ENCODE measurements at regions not wholly inside any gene's neighbourhood (a gene's known extent, or its start where the extent isn't known, plus 50 kb on each side); places are given as distances from the start of the nearest gene placed in this dataset.

DNA sequence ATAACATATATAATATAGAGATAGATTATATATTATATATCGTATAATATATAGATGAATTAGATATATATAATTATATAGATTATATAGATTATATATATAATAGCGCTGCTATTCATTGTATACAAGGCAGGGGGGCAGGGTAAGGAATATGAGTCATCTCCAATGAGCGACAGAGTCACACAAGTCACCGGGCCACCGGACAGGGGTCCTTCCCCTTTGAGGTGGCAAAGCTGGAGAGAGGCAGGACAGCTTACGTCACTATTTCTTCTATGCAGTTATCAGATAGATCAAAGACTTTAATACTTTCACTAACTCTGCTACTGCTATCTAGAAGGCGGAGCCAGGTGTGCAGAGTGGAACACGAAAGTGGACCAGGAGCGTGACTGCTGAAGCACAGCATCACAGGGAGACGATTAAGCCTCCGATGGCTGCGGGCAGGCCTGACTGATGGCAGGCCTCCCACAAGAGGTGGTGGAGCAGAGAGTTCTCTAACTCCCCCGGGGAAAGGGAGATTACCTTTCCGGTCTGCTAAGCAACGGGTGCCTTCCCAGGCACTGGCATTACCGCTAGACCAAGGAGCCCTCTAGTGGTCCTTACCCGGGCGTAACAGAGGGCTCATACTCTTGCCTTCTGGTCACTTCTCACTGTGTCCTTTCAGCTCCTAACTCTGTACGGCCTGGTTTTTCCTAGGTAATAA is 2154.7 kb downstream of the MRPL39 start:
- in situ Hi-C loops (cut with HindIII; ENCODE audit: low sequenced_read_pairs), result no loop called here

DNA sequence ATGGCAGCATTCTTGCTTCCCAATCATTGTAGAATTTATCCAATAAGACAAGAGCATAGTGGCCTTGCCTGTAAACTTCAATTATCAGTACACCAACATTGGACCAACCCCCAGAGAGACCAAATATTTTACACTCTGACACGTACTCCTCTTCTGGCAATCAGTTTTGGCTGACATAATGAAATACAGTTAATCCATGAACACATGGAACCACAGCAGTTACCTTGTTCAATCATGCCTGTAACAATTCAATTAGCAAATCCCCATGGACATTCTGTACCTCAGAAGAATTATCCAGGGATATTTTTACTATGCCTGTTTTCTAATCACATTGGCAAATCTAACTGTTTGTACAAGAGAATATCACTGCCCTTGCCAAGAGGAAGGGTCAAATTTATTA is 2162.0 kb downstream of the MRPL39 start:
- in situ Hi-C loops (cut with HindIII; ENCODE audit: low sequenced_read_pairs), result no loop called here

DNA sequence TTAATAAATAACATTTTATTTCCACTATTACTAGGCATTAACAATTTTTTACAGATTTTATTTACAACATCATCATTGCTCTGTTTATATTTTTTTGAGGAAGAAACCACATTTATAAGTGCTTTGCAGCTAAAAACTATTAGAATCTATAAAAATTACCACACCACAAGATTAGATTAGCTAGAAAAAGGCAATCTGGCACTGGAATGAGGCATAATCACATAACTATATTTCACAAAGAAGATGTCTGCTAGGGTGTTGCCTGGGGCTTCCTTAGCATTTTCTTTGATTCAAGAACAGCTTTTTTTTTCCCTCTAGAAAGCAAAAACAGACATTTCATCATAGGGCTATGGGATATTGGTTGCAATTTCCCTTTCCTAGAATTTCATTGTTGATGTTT is 2169.2 kb downstream of the MRPL39 start:
- in situ Hi-C loops (cut with HindIII; ENCODE audit: low sequenced_read_pairs), result no loop called here

DNA sequence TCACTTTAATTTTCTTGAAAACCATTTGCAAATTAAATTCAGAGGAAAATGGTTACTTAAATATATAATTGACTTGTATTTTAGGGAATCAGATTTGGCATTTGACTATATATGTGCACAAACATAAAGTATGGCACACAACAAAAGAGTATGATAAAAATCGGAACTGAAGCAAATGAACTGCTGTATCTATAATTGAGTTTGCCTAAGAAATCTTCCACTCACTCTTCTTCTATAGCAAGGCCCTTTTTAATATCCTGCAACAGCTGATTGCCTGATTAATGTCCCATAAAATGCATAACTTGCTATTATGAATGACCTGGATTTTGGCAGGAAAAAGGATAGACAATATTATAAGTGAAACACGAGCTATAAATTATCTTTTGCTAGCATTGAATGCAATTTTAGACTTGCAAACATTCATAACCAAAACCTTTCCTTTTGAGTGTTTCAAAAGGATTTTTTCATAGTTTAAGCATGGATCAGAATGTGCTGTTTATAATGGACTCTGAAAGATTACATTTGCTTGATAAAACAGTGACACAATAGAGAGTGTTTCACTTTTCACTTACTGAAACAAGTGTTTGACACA is 2204.3 kb downstream of the MRPL39 start:
- in situ Hi-C loops (cut with HindIII; ENCODE audit: low sequenced_read_pairs), result no loop called here

DNA sequence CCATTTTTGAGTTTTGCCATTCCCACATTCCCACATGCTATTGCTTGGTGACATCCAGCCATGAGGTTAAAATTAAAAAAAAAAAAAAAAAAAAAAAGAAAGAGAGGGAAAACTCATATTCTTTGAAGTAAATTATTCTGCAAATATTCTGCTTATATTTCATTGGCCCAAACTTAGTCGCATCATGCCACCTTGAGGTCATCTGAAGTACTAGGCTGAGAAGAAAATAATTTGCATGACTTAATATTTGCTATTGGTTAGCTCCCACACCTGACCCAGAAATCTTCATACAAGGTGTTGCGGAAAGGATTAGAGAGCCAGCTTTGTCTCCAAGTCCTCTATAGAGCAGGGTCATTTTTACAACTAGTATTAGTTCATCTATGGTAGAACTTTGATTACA is 2206.0 kb downstream of the MRPL39 start:
- in situ Hi-C loops (cut with HindIII; ENCODE audit: low sequenced_read_pairs), result no loop called here

DNA sequence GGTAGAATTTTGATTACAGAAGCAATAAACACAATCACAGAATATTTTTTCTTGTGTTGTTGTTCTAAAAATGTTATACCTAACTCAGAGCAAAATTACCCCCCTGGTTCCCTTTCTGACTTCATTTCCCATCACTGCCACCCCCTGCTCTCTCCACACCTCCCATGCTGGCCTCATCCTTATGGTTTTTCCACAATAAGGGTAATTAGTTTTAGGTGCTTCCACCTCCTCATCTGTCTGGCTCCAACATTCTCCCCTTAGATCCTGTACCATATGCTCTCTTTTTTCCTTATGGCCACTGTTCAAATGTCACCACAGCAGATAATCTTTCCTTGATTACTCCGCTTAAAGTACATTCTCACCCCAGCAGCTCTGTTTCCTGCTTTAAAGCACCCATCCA is 2208.6 kb downstream of the MRPL39 start:
- in situ Hi-C loops (cut with HindIII; ENCODE audit: low sequenced_read_pairs), result no loop called here

DNA sequence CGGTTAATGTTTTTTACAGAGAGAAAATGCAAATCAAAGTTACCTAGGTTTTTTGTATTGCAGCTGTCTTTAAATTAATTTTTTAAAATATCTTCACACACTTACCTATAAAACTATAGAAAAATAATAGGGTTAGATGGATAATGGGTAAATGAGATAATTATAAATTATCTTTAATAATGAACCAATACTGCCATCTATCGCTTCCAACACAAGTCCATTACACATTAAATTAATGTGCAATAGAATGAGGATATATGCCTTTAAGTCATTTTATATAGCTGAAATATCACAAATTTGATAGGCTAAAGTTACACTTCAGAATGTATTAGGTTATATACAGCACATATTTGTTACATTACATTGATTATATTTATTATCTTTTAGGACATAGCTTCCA is 2212.8 kb downstream of the MRPL39 start:
- in situ Hi-C loops (cut with HindIII; ENCODE audit: low sequenced_read_pairs), result no loop called here

DNA sequence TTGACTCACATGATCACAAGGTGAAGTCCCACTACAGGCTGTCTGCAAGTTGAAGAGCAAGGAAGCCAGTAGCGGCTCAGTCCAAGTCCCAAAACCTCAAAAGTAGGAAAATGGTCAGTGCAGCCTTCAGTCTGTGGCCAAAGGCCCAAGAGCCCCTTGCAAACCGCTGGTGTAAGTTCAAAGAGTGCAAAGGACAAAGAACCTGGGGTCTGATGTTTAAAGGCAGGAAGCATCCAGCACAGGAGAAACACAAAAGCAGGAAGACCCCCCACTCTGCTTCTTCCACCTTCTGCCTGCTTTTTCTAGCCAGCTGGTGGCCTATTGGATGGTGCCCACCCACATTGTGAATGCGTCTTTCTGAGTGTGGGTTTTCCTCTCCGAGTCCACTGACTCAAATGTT is 2222.6 kb downstream of the MRPL39 start:
- in situ Hi-C loops (cut with HindIII; ENCODE audit: low sequenced_read_pairs), result no loop called here

DNA sequence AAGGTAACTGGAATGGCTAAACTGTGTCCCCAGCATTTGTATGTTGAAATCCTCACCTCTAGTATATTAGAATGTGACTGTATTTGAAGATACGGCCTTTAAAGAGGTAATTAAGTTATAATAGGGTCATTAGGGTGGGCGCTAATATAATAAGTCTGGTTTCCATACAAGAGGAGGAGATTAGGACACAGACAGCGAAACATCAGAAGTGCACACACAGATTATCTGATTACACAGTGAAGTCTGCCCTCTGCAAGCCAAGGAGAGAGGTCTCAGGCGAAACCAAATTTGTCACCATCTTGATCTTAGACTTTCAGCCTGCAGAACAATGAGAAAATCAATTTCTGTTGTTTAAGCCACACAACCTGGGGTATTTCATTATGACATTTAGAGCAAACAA is 2233.1 kb downstream of the MRPL39 start:
- in situ Hi-C loops (cut with HindIII; ENCODE audit: low sequenced_read_pairs), result no loop called here

DNA sequence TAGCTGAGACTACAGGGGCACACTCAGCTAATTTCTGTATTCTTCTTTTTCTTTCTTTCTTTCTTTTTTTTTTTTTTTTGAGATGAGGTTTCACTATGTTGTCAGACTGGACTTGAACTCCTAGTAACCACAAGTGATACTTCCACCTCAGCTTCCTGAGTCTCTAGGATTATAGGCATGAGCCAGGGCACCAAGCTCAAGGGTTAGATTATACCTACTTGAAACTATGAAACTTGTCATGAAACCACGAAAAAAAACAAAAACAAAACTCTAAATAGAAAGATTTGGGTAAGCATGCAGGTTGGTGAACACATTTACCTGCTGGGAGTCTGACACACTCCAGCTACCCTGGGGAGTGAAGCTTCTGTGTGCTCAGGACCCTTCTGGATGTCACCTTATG is 2250.4 kb downstream of the MRPL39 start:
- in situ Hi-C loops (cut with HindIII; ENCODE audit: low sequenced_read_pairs), result no loop called here

DNA sequence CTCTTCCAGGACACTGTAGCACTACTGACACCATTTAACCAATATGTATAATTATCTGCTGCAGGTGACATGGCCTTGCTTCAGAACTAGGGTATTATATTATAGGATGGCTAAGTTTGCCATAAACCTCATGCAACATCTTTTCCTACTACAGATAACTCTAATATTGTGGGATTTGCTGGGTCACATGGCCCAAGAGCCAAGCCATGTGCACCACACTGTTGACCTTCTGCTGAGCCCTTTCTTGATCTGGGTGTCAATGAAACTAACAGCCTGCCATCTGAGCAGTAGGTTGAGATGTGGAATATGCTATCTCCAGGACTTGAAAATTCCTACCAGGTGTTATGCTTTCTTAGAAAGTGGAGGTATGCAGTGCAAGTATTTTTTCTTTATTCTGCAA is 2291.1 kb downstream of the MRPL39 start:
- in situ Hi-C loops (cut with HindIII; ENCODE audit: low sequenced_read_pairs), result no loop called here

DNA sequence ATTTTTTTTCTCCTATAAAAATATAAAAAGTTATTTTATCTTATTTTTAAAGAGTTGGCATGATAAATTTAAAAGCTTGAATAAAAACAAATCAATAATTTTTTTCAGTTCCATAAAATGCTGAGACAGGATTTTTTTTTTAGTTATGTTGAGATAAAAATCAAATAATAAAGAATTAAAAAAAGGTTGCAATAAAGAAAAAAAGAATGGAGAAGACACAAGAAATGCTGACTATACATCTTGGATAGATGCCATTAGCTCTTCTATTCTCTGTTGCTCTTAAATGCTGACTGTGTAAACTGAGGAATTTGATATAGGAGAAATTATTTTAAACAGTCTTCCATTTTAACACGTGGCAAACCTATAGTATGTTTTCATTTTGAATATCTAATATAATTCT is 2298.5 kb downstream of the MRPL39 start:
- in situ Hi-C loops (cut with HindIII; ENCODE audit: low sequenced_read_pairs), result no loop called here

DNA sequence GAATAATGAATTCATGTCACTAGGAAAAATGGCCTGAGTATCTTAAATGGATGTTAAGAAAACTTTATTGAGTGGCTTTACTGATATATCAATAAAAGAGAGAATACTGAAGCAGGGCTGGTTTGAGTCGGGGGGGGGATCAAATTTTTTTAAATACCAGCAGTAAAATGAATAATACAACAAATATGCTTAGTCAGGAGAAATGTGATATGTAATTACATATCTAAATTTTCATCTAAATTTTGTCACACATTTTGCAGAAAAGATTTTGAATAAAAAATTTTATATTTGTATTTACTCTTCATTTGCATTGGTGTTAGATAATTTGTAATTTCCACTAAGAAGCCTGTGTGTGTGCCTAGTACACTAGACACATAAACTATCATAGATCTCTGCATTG is 2300.2 kb downstream of the MRPL39 start:
- in situ Hi-C loops (cut with HindIII; ENCODE audit: low sequenced_read_pairs), result no loop called here

DNA sequence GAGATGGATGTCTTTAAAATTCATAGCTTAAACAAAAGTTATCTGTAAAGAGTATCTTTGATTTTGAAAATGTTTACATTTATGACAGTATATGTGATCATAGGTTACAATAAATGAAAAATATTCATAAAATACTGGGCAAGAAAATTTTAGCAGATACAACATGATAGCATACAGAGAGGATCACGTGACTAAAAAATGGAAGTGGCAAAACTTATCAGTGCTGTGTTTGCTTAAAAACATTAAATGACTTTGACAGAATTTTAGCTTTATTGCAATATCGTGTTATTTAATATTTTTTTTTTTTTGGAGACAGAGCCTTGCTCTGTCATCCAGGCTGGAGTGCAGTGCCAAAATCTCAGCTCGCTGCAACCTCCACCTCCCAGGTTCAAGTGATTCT is 2294.1 kb downstream of the NCAM2 start:
- in situ Hi-C loops (cut with HindIII; ENCODE audit: low sequenced_read_pairs), result no loop called here

DNA sequence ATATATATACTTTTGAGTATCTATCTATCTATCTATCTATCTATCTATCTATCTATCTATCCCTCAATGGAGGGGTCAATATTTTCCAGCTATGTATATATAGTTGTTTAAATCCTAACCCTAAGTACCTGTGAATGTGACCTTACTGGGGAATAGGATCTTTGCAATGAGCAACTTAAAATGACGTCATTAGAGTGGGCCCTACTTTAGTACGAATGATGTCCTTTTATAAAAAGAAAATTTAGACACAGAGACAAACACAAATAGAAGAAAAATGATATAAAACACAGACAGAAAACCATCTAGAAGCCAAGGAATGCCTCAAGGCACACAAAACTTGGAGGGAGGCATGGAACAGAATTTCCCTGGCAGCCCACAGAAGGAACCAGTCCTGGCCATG is 2283.7 kb downstream of the NCAM2 start:
- in situ Hi-C loops (cut with HindIII; ENCODE audit: low sequenced_read_pairs), result no loop called here

DNA sequence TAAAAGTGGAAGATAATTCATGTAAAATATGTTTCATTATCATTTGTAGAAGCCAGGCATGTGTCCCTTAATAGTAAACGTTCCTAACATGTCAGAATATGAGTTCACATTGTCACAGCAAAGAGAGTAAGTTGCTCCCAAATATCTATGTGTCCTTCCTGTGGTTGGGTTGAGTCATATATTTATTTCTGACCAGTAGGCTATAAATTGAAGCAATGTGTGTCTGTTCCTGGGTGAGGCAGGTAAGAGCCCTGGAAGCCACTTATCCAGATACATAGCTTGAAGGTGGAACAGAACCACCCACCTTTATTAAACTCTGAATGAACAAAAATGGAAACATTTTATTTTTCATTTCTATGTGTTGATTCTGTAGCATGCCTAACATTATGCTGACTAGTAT is 2251.6 kb downstream of the NCAM2 start:
- in situ Hi-C loops (cut with HindIII; ENCODE audit: low sequenced_read_pairs), result no loop called here

DNA sequence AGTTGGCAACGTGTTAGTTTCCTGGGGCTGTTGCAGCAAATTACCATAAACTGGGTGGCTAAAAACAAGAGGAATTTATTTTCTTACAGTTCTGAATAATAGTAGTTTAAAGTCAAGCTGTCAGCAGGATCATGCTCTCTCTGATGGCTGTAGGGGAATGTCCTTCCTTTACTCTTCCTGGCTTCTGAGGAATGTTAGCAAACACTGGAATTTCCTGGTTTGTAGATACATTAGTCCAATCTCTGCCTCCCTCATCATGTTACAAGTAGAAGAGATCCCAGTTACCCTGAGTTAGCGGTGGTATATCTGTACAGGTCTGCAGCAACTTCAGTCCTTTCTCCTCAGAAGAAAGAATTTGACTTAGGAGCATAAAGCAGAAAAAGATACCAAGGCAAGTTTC is 2249.1 kb downstream of the NCAM2 start:
- in situ Hi-C loops (cut with HindIII; ENCODE audit: low sequenced_read_pairs), result no loop called here

DNA sequence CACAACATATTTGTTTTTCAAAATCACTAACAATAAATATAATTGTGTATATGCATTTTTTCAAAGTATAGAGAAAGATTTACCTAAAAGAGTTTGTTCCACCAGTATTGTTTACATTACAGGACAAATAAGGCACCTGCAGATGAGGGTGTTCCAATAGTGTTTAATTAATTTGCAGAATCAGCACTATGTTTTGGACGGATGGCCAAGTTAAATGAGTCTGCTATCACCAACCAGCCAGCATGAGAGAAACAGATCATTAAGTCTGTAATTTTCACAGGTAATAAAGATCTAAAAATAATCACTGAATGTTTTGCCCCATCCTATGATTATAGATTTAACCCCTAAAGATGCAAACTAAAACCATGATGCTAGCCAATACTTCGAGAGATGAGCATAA is 2247.0 kb downstream of the NCAM2 start:
- in situ Hi-C loops (cut with HindIII; ENCODE audit: low sequenced_read_pairs), result no loop called here

DNA sequence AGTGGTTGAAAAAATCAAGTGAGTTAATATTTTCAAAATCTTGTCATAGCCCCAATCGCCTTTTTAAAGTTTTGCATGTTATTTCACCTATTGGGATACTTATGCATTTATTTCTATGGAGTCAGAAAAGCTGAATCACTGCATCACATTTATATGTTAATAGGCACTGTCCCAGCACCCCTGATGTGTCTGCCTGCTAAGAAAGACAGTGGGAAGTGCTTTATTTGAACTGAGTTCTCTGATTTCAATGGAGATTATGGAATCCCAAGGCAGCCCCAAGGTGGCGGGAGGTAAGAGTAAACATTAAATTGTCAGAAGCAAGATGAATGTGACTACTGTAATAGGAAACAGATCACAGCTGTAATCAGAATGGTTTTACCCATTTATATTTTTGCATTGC is 2225.7 kb downstream of the NCAM2 start:
- in situ Hi-C loops (cut with HindIII; ENCODE audit: low sequenced_read_pairs), result no loop called here

DNA sequence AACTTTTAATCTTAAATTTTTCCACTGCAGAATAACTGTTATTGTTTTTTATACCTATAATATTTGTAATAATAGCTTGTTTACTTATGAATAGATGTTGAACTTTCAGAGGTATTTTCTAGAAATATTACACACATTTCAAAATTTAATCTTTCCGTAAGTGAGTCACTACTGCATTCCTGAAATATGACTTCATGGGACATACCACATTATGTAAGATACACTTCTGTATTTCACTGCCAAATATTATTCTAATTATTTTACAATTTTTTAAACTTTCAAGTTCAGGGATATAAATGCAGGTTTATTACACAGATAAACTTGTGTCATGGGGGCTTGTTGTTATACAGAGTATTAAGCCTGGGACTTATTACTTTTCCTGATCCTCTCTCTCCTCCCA is 2220.5 kb downstream of the NCAM2 start:
- in situ Hi-C loops (cut with HindIII; ENCODE audit: low sequenced_read_pairs), result no loop called here

DNA sequence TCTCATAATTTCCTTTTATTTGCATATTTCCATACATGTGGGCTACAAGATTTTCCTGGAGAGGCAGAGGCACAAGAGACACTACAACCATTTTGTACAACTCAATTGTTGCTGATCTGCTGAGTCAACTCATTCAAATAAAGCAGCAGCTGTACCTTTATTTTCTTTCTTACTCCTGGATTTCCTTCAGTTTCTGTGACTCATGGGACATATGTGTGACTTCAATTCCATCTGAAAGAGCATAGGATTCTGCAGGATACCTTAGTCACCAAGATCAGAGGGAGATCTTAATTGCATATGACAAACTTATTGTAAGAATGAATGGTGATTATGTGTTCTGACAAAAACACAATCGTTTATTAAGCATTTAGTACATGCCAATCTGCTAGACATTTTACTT is 2219.4 kb downstream of the NCAM2 start:
- in situ Hi-C loops (cut with HindIII; ENCODE audit: low sequenced_read_pairs), result no loop called here

DNA sequence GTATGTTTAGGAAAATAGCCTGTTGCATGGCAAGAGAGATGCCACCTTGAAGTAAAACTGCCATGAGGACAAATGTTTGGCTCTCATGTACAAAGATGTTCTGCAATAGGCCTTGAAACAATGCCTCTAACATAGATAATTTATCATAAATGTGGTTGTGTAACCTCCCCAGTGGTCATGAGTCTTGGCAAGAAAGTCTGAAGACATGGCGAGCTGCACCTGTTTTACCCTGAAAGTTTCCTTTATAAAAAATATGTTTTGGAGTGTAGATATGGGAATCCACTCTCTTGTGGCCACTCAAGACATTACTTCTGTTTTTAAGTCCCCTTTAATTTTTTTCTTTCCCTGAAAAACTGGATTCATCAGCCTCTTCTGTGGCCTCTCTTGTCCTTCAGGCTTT is 2217.1 kb downstream of the NCAM2 start:
- in situ Hi-C loops (cut with HindIII; ENCODE audit: low sequenced_read_pairs), result no loop called here

Measured in endothelial cell of hepatic sinusoid (primary cell).